ENCODE measurements at regions not wholly inside any gene's neighbourhood (a gene's known extent, or its start where the extent isn't known, plus 50 kb on each side); places are given as distances from the start of the nearest gene placed in this dataset.

DNA sequence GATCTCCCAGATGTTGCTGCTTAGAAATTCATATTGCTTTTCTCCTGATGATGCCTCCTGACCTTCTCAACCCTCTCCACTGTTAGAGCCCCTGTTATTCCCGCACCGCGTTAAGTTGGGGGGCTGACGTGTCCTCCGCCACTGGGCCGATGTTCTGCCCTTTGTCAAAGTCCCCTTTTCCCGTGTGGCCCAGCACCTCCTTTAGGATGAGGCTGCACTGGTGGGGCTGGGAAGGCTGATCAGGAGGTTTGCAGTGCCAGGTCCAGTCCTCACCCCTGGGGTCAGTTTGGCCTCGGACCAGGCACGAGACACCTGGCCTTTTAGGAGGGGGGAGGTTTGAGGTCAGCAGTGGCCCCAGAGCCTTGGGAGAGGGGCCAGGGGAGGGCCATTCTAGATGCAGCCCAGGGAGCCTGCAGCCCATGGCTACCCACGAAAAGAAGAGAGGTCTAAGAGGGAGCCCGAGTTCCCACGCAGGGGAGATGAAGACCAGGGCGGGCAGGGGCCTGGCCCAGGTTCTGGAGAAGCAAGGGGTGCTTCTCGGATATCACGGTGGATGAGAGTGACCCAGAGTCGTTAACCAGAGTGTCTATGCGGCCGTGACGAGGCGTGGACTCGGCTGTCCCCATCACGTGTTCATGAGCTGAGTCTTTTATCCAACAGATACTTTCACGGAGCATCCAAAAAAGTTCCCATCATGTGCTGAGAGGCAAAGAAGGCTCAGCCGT lies 150.4 kb downstream of the DNAJB6 start:
- TF ChIP-seq, protein P1, sequence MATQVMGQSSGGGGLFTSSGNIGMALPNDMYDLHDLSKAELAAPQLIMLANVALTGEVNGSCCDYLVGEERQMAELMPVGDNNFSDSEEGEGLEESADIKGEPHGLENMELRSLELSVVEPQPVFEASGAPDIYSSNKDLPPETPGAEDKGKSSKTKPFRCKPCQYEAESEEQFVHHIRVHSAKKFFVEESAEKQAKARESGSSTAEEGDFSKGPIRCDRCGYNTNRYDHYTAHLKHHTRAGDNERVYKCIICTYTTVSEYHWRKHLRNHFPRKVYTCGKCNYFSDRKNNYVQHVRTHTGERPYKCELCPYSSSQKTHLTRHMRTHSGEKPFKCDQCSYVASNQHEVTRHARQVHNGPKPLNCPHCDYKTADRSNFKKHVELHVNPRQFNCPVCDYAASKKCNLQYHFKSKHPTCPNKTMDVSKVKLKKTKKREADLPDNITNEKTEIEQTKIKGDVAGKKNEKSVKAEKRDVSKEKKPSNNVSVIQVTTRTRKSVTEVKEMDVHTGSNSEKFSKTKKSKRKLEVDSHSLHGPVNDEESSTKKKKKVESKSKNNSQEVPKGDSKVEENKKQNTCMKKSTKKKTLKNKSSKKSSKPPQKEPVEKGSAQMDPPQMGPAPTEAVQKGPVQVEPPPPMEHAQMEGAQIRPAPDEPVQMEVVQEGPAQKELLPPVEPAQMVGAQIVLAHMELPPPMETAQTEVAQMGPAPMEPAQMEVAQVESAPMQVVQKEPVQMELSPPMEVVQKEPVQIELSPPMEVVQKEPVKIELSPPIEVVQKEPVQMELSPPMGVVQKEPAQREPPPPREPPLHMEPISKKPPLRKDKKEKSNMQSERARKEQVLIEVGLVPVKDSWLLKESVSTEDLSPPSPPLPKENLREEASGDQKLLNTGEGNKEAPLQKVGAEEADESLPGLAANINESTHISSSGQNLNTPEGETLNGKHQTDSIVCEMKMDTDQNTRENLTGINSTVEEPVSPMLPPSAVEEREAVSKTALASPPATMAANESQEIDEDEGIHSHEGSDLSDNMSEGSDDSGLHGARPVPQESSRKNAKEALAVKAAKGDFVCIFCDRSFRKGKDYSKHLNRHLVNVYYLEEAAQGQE (tag by site-specific recombination; IDR thresholded peaks at IDR 0.05), result no peak
- TF ChIP-seq, protein P2, sequence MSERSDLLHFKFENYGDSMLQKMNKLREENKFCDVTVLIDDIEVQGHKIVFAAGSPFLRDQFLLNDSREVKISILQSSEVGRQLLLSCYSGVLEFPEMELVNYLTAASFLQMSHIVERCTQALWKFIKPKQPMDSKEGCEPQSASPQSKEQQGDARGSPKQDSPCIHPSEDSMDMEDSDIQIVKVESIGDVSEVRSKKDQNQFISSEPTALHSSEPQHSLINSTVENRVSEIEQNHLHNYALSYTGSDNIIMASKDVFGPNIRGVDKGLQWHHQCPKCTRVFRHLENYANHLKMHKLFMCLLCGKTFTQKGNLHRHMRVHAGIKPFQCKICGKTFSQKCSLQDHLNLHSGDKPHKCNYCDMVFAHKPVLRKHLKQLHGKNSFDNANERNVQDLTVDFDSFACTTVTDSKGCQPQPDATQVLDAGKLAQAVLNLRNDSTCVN (tag by site-specific recombination; optimal IDR thresholded peaks at IDR 0.05), result no peak
- no peak for TF ChIP-seq ZBTB17 (tag by site-specific recombination; IDR thresholded peaks at IDR 0.05)
- TF ChIP-seq, protein P3, sequence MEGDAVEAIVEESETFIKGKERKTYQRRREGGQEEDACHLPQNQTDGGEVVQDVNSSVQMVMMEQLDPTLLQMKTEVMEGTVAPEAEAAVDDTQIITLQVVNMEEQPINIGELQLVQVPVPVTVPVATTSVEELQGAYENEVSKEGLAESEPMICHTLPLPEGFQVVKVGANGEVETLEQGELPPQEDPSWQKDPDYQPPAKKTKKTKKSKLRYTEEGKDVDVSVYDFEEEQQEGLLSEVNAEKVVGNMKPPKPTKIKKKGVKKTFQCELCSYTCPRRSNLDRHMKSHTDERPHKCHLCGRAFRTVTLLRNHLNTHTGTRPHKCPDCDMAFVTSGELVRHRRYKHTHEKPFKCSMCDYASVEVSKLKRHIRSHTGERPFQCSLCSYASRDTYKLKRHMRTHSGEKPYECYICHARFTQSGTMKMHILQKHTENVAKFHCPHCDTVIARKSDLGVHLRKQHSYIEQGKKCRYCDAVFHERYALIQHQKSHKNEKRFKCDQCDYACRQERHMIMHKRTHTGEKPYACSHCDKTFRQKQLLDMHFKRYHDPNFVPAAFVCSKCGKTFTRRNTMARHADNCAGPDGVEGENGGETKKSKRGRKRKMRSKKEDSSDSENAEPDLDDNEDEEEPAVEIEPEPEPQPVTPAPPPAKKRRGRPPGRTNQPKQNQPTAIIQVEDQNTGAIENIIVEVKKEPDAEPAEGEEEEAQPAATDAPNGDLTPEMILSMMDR (tag by site-specific recombination; IDR thresholded peaks at IDR 0.05), result no peak
- no peak for TF ChIP-seq MEIS1 (CRISPR knock-in tag; IDR thresholded peaks at IDR 0.05; ENCODE audit: borderline replicate concordance)
- TF ChIP-seq, protein P4, sequence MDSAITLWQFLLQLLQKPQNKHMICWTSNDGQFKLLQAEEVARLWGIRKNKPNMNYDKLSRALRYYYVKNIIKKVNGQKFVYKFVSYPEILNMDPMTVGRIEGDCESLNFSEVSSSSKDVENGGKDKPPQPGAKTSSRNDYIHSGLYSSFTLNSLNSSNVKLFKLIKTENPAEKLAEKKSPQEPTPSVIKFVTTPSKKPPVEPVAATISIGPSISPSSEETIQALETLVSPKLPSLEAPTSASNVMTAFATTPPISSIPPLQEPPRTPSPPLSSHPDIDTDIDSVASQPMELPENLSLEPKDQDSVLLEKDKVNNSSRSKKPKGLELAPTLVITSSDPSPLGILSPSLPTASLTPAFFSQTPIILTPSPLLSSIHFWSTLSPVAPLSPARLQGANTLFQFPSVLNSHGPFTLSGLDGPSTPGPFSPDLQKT (IDR thresholded peaks at IDR 0.05; ENCODE audit: borderline replicate concordance, low read depth, low read length), result no peak
- no peak for TF ChIP-seq ZXDB (tag by site-specific recombination; IDR thresholded peaks at IDR 0.05)
- TF ChIP-seq, protein P5, sequence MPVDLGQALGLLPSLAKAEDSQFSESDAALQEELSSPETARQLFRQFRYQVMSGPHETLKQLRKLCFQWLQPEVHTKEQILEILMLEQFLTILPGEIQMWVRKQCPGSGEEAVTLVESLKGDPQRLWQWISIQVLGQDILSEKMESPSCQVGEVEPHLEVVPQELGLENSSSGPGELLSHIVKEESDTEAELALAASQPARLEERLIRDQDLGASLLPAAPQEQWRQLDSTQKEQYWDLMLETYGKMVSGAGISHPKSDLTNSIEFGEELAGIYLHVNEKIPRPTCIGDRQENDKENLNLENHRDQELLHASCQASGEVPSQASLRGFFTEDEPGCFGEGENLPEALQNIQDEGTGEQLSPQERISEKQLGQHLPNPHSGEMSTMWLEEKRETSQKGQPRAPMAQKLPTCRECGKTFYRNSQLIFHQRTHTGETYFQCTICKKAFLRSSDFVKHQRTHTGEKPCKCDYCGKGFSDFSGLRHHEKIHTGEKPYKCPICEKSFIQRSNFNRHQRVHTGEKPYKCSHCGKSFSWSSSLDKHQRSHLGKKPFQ (tag by site-specific recombination; IDR thresholded peaks at IDR 0.05), result no peak

Measured in HEK293 (cell line).